ENCODE measurements at regions not wholly inside any gene's neighbourhood (a gene's known extent, or its start where the extent isn't known, plus 50 kb on each side); places are given as distances from the start of the nearest gene placed in this dataset.

GRCh38 chr11:128214263-128214662, 373.1 kb downstream of the ETS1 start:
- DNase-seq: no peak

- DNase-seq: no peak
These were observed 373.9 kb downstream of the ETS1 start for GRCh38 chr11:128213461-128213860.

GRCh38 chr11:128212324-128212723, 375.0 kb downstream of the ETS1 start:
- DNase-seq: no peak

- DNase-seq: no peak
These were observed 377.0 kb downstream of the ETS1 start for GRCh38 chr11:128210148-128210940.

- DNase-seq: no peak
These were observed 378.3 kb downstream of the ETS1 start for GRCh38 chr11:128209138-128209435.

- no peak for DNase-seq
These were observed 378.8 kb downstream of the ETS1 start for GRCh38 chr11:128208329-128209137.

GRCh38 chr11:128207861-128208321, 379.5 kb downstream of the ETS1 start:
- DNase-seq: no peak

- DNase-seq: no peak
These were observed 380.9 kb downstream of the ETS1 start for GRCh38 chr11:128206461-128206860.

- no peak for DNase-seq
These were observed 381.6 kb downstream of the ETS1 start for GRCh38 chr11:128205796-128206195.

- DNase-seq: no peak
These were observed 382.5 kb downstream of the ETS1 start for GRCh38 chr11:128204898-128205297.

GRCh38 chr11:128201801-128202200, 385.6 kb downstream of the ETS1 start:
- DNase-seq: no peak

- DNase-seq: peak; percentile 37
These were observed 386.3 kb downstream of the ETS1 start for GRCh38 chr11:128201009-128201408.

- no peak for DNase-seq
These were observed 386.9 kb downstream of the ETS1 start for GRCh38 chr11:128200467-128200866.

- DNase-seq: no peak
These were observed 389.1 kb downstream of the ETS1 start for GRCh38 chr11:128198216-128198772.

GRCh38 chr11:128196235-128196634, 391.1 kb downstream of the ETS1 start:
- no peak for DNase-seq

GRCh38 chr11:128195756-128196155, 391.6 kb downstream of the ETS1 start:
- no peak for DNase-seq

GRCh38 chr11:128195057-128195751, 392.2 kb downstream of the ETS1 start:
- DNase-seq: peak; percentile 31

- DNase-seq: no peak
These were observed 393.1 kb downstream of the ETS1 start for GRCh38 chr11:128194216-128194615.

- DNase-seq: no peak
These were observed 393.7 kb downstream of the ETS1 start for GRCh38 chr11:128193615-128194014.

- DNase-seq: no peak
These were observed 397.0 kb downstream of the ETS1 start for GRCh38 chr11:128190312-128190711.

GRCh38 chr11:128189823-128190222, 397.5 kb downstream of the ETS1 start:
- DNase-seq: no peak

- DNase-seq: no peak
These were observed 398.9 kb downstream of the ETS1 start for GRCh38 chr11:128188346-128189004.

- no peak for DNase-seq
These were observed 399.5 kb downstream of the ETS1 start for GRCh38 chr11:128187835-128188234.
